Amniotic epithelial cell (primary cell): ENCODE measurements at regions not wholly inside any gene's neighbourhood (a gene's known extent, or its start where the extent isn't known, plus 50 kb on each side); places are given as distances from the start of the nearest gene placed in this dataset.
"Not testable (repeated sequence)": the region's sequence is repeated elsewhere in the genome, so short reads cannot be mapped to it uniquely, and the experiment has no call there.

Source experiments
- DNase-seq: peaks from one replicate; pipeline ENCODE4 v3.0.0-alpha.2; 2010; ENCODE audit warnings: low read depth

GRCh38 chr3:63096248-63097058, 181.7 kb upstream of the SYNPR start:
- DNase-seq = no peak

- no peak for DNase-seq
Measured at GRCh38 chr3:63097396-63097795, 180.7 kb upstream of the SYNPR start.

- no peak for DNase-seq
Measured at GRCh38 chr3:63116922-63117321, 161.2 kb upstream of the SYNPR start.

- DNase-seq = no peak
Measured at GRCh38 chr3:63124090-63124489, 154.0 kb upstream of the SYNPR start.

- no peak for DNase-seq
Measured at GRCh38 chr3:63126530-63126929, 151.6 kb upstream of the SYNPR start.

GRCh38 chr3:63128380-63128779, 149.7 kb upstream of the SYNPR start:
- DNase-seq = no peak

GRCh38 chr3:63130625-63131024, 147.5 kb upstream of the SYNPR start:
- DNase-seq = no peak

- DNase-seq = no peak
Measured at GRCh38 chr3:63132461-63133250, 145.5 kb upstream of the SYNPR start.

- DNase-seq = no peak
Measured at GRCh38 chr3:63135367-63135766, 142.7 kb upstream of the SYNPR start.

- DNase-seq = not testable (repeated sequence)
Measured at GRCh38 chr3:63136249-63136648, 141.9 kb upstream of the SYNPR start.

GRCh38 chr3:63142681-63143080, 135.4 kb upstream of the SYNPR start:
- DNase-seq = no peak

GRCh38 chr3:63146154-63146553, 132.0 kb upstream of the SYNPR start:
- DNase-seq = no peak

- no peak for DNase-seq
Measured at GRCh38 chr3:63150880-63151279, 127.2 kb upstream of the SYNPR start.

- DNase-seq = no peak
Measured at GRCh38 chr3:63151897-63152296, 126.2 kb upstream of the SYNPR start.

- no peak for DNase-seq
Measured at GRCh38 chr3:63159764-63160163, 118.3 kb upstream of the SYNPR start.

GRCh38 chr3:63167113-63167512, 111.0 kb upstream of the SYNPR start:
- no peak for DNase-seq

GRCh38 chr3:63168179-63168578, 109.9 kb upstream of the SYNPR start:
- no peak for DNase-seq

GRCh38 chr3:63179862-63180522, 98.1 kb upstream of the SYNPR start:
- DNase-seq = no peak

GRCh38 chr3:63192248-63192647, 85.9 kb upstream of the SYNPR start:
- DNase-seq = no peak

GRCh38 chr3:63193647-63194046, 84.5 kb upstream of the SYNPR start:
- peak; percentile 11 for DNase-seq

GRCh38 chr3:63199606-63200005, 78.5 kb upstream of the SYNPR start:
- no peak for DNase-seq

- no peak for DNase-seq
Measured at GRCh38 chr3:63202529-63202928, 75.6 kb upstream of the SYNPR start.

GRCh38 chr3:63207066-63207590, 71.0 kb upstream of the SYNPR start:
- DNase-seq = no peak
